Left ventricle myocardium inferior (tissue), 1 donor: ENCODE measurements at regions not wholly inside any gene's neighbourhood (a gene's known extent, or its start where the extent isn't known, plus 50 kb on each side); places are given as distances from the start of the nearest gene placed in this dataset.
"Not testable (repeated sequence)": the region's sequence is repeated elsewhere in the genome, so short reads cannot be mapped to it uniquely, and the experiment has no call there.

Source experiments
- DNase-seq: peaks from one replicate; pipeline ENCODE4 v3.0.0-alpha.2; 2020
- H3K27ac ChIP-seq: fragments of 200-600 bp; replicated peaks from 2 replicates; pipeline ENCODE4 v1.8.0; 2021
- H3K27me3 ChIP-seq: fragments of 200-600 bp; 2 replicates; pipeline ENCODE4 v1.8.0; 2021; ENCODE audit warnings: low read depth
- H3K36me3 ChIP-seq: fragments of 200-600 bp; 2 replicates; pipeline ENCODE4 v1.8.0; 2021
- H3K4me1 ChIP-seq: fragments of 200-600 bp; 2 replicates; pipeline ENCODE4 v1.8.0; 2021
- H3K4me3 ChIP-seq: fragments of 200-600 bp; 2 replicates; pipeline ENCODE4 v1.8.0; 2021; ENCODE audit warnings: mild to moderate bottlenecking, moderate library complexity
- H3K9me3 ChIP-seq: fragments of 200-600 bp; replicated peaks from 2 replicates; pipeline ENCODE4 v1.8.0; 2021
- intact Hi-C: fragments of 100-400 bp; cut with micrococcal nuclease; formaldehyde crosslinking; loops from one replicate; pipeline ENCODE4 v1.11.0; 2022
- TF ChIP-seq, protein P1 (sequence below): fragments of 200-600 bp; IDR thresholded peaks from 2 replicates; pipeline ENCODE4 v1.8.0; 2021; ENCODE audit warnings: antibody characterized with exemption, mild to moderate bottlenecking, borderline replicate concordance
- donor health status: DM: no; HTN: yes; CAD: no; lungs with severe emphysema.

GRCh38 chr2:17196380-17196779, 321.9 kb downstream of the RAD51AP2 start:
- DNase-seq, result no peak
- no peaks in the 10 kb centered on the region for H3K9me3 ChIP-seq
- H3K27ac ChIP-seq, result no peak overlapping the region
- intact Hi-C loops, result no loop called here
- no peaks in the 10 kb centered on the region for H3K27me3 ChIP-seq
- TF ChIP-seq, protein P1, sequence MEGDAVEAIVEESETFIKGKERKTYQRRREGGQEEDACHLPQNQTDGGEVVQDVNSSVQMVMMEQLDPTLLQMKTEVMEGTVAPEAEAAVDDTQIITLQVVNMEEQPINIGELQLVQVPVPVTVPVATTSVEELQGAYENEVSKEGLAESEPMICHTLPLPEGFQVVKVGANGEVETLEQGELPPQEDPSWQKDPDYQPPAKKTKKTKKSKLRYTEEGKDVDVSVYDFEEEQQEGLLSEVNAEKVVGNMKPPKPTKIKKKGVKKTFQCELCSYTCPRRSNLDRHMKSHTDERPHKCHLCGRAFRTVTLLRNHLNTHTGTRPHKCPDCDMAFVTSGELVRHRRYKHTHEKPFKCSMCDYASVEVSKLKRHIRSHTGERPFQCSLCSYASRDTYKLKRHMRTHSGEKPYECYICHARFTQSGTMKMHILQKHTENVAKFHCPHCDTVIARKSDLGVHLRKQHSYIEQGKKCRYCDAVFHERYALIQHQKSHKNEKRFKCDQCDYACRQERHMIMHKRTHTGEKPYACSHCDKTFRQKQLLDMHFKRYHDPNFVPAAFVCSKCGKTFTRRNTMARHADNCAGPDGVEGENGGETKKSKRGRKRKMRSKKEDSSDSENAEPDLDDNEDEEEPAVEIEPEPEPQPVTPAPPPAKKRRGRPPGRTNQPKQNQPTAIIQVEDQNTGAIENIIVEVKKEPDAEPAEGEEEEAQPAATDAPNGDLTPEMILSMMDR, result no peak
- no peaks in the 10 kb centered on the region for H3K36me3 ChIP-seq
- no peaks in the 10 kb centered on the region for H3K4me1 ChIP-seq
- no peak overlapping the region for H3K4me3 ChIP-seq

DNA sequence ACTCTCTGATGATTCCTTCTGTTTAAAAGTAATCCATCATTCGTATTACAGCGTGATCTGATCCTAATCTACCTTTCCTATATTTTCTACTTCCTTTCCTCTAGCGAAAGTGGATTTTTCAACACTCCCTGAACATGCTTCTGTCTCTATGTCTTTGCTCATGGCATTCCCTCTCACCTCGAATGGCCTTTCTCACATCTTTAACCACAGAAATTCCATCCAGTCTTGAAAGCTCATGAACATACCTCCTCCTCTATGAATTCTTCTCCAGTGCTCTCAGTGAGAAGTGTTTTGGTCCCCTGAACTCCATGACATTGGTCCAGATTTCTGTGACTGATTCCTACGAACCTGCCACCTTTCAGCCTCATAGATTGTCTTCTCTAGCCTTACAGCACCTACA, 323.2 kb downstream of the RAD51AP2 start:
- TF ChIP-seq, protein P1, result no peak
- Histone ChIP-seq H3K36me3 (no peaks in the 10 kb centered on the region), H3K9me3 (no peaks in the 10 kb centered on the region), H3K27ac (no peak overlapping the region), H3K27me3 (no peaks in the 10 kb centered on the region), H3K4me1 (no peaks in the 10 kb centered on the region), H3K4me3 (no peak overlapping the region)
- DNase-seq, result no peak
- intact Hi-C loops, result no loop called here

DNA sequence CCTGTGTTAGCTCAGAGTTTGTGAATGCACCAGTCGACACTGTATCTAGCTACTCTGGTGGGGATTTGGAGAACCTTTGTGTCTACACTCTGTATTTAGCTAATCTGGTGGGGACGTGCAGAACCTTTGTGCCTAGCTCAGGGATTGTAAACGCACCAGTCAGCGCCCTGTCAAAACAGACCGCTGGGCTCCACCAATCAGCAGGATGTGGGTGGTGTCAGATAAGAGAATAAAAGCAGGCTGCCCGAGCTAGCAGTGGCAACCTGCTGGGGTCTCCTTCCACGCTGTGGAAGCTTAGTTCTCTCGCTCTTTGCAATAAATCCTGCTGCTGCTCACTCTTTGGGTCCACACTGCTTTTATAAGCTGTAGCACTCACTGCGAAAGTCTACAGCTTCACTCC, 324.2 kb downstream of the RAD51AP2 start:
- H3K9me3 ChIP-seq, result no peaks in the 10 kb centered on the region
- H3K27me3 ChIP-seq, result no peaks in the 10 kb centered on the region
- no peak for DNase-seq
- intact Hi-C loops, result no loop called here
- no peaks in the 10 kb centered on the region for H3K36me3 ChIP-seq
- TF ChIP-seq, protein P1, result no peak
- no peaks in the 10 kb centered on the region for H3K4me1 ChIP-seq
- no peak overlapping the region for H3K27ac ChIP-seq
- H3K4me3 ChIP-seq, result no peak overlapping the region

DNA sequence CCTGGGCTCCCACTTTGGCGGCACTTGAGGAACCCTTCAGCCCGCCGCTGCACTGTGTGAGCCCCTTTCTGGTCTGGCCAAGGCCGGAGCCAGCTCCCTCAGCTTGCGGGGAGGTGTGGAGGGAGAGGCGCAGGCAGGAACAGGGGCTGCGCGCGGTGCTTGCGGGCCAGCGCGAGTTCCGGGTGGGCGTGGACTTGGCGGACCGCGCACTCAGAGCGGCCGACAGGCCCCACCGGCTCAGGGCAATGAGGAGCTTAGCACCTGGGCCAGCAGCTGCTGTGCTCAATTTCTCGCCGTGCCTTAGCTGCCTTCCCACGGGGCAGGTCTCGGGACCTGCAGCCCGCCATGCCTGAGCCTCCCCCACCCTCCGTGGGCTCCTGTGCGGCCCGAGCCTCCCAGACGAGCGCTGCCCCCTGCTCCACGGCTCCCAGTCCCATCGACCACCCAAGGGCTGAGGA, 324.8 kb downstream of the RAD51AP2 start:
- H3K36me3 ChIP-seq, H3K27me3 ChIP-seq, H3K9me3 ChIP-seq, intact Hi-C loops, DNase-seq, H3K4me3 ChIP-seq, H3K27ac ChIP-seq, H3K4me1 ChIP-seq: not testable (repeated sequence)

GRCh38 chr2:17191223-17191622, 327.0 kb downstream of the RAD51AP2 start:
- Histone ChIP-seq H3K4me3 (no peak overlapping the region), H3K27ac (no peak overlapping the region), H3K4me1 (no peaks in the 10 kb centered on the region), H3K9me3 (no peaks in the 10 kb centered on the region), H3K36me3 (no peaks in the 10 kb centered on the region), H3K27me3 (no peaks in the 10 kb centered on the region)
- intact Hi-C loops, result no loop called here
- DNase-seq, result no peak
- TF ChIP-seq, protein P1, result no peak

- Histone ChIP-seq H3K27me3 (no peaks in the 10 kb centered on the region), H3K27ac (no peak overlapping the region), H3K4me3 (no peak overlapping the region), H3K9me3 (no peaks in the 10 kb centered on the region), H3K36me3 (no peaks in the 10 kb centered on the region), H3K4me1 (no peaks in the 10 kb centered on the region)
- DNase-seq, result no peak
- TF ChIP-seq, protein P1, result no peak
- intact Hi-C loops, result no loop called here
Measured at GRCh38 chr2:17190527-17190926, 327.7 kb downstream of the RAD51AP2 start.
